ENCODE measurements at regions not wholly inside any gene's neighbourhood (a gene's known extent, or its start where the extent isn't known, plus 50 kb on each side); places are given as distances from the start of the nearest gene placed in this dataset.

GRCh38 chr18:71707400-71707799, 836.7 kb downstream of the CBLN2 start:
- 100% methylated on average over 1 of the region's 1 CpG for WGBS (ENCODE audit: insufficient coverage)
- Histone ChIP-seq H3K27ac (ENCODE audit: insufficient read depth in 1 of 2, low read depth in 1 of 2, low read length in 2 of 2, poor library complexity in 1 of 2, severe bottlenecking in 2 of 2) (no peak overlapping the region), H3K27me3 (replicated peaks in 2 of 5; ENCODE audit: control insufficient read depth in 4 of 5, insufficient read depth in 5 of 5, low read length in 4 of 5) (no peaks in the 10 kb centered on the region), H3K9me3 (ENCODE audit: control extremely low read depth in 1 of 5, control insufficient read depth in 4 of 5, insufficient read depth in 2 of 5, low read depth in 1 of 5, low read length in 4 of 5) (no peaks in the 10 kb centered on the region), H3K36me3 (ENCODE audit: control insufficient read depth in 4 of 4, insufficient read depth in 4 of 4, low read length in 3 of 4) (no peaks in the 10 kb centered on the region), H3K4me1 (ENCODE audit: control extremely low read depth in 1 of 4, control insufficient read depth in 4 of 4, insufficient read depth in 4 of 4, low read length in 3 of 4) (no peaks in the 10 kb centered on the region), H3K4me3 (ENCODE audit: control insufficient read depth in 1 of 7, extremely low read depth in 1 of 7, insufficient read depth in 4 of 7, low read depth in 2 of 7, low read length in 6 of 7) (no peak overlapping the region)
- ChIA-PET POLR2A (no interaction called here), CTCF (no interaction called here)
- DNase-seq: no peak

- H3K4me1 ChIP-seq (ENCODE audit: control extremely low read depth in 1 of 4, control insufficient read depth in 4 of 4, insufficient read depth in 4 of 4, low read length in 3 of 4): no peaks in the 10 kb centered on the region
- H3K4me3 ChIP-seq (ENCODE audit: control insufficient read depth in 1 of 7, extremely low read depth in 1 of 7, insufficient read depth in 4 of 7, low read depth in 2 of 7, low read length in 6 of 7): no peak overlapping the region
- CTCF ChIA-PET: no interaction called here
- no peaks in the 10 kb centered on the region for H3K36me3 ChIP-seq (ENCODE audit: control insufficient read depth in 4 of 4, insufficient read depth in 4 of 4, low read length in 3 of 4)
- H3K9me3 ChIP-seq (ENCODE audit: control extremely low read depth in 1 of 5, control insufficient read depth in 4 of 5, insufficient read depth in 2 of 5, low read depth in 1 of 5, low read length in 4 of 5): no peaks in the 10 kb centered on the region
- POLR2A ChIA-PET: no interaction called here
- H3K27me3 ChIP-seq (replicated peaks in 2 of 5; ENCODE audit: control insufficient read depth in 4 of 5, insufficient read depth in 5 of 5, low read length in 4 of 5): no peaks in the 10 kb centered on the region
- no peak for DNase-seq
- no peak overlapping the region for H3K27ac ChIP-seq (ENCODE audit: insufficient read depth in 1 of 2, low read depth in 1 of 2, low read length in 2 of 2, poor library complexity in 1 of 2, severe bottlenecking in 2 of 2)
- WGBS (ENCODE audit: insufficient coverage): no CpG with 5 or more reads among the region's 2 CpGs
Measured at GRCh38 chr18:71689416-71690160, 854.6 kb downstream of the CBLN2 start.

- CTCF ChIA-PET: no interaction called here
- POLR2A ChIA-PET: no interaction called here
- WGBS (ENCODE audit: insufficient coverage): no CpG with 5 or more reads among the region's 5 CpGs
- no peak for DNase-seq
- H3K36me3 ChIP-seq (ENCODE audit: control insufficient read depth in 4 of 4, insufficient read depth in 4 of 4, low read length in 3 of 4): no peaks in the 10 kb centered on the region
- H3K4me1 ChIP-seq (ENCODE audit: control extremely low read depth in 1 of 4, control insufficient read depth in 4 of 4, insufficient read depth in 4 of 4, low read length in 3 of 4): no peaks in the 10 kb centered on the region
- no peaks in the 10 kb centered on the region for H3K27me3 ChIP-seq (replicated peaks in 2 of 5; ENCODE audit: control insufficient read depth in 4 of 5, insufficient read depth in 5 of 5, low read length in 4 of 5)
- no peak overlapping the region for H3K27ac ChIP-seq (ENCODE audit: insufficient read depth in 1 of 2, low read depth in 1 of 2, low read length in 2 of 2, poor library complexity in 1 of 2, severe bottlenecking in 2 of 2)
- H3K9me3 ChIP-seq (ENCODE audit: control extremely low read depth in 1 of 5, control insufficient read depth in 4 of 5, insufficient read depth in 2 of 5, low read depth in 1 of 5, low read length in 4 of 5): no peaks in the 10 kb centered on the region
- H3K4me3 ChIP-seq (ENCODE audit: control insufficient read depth in 1 of 7, extremely low read depth in 1 of 7, insufficient read depth in 4 of 7, low read depth in 2 of 7, low read length in 6 of 7): no peak overlapping the region
Measured at GRCh38 chr18:71682591-71682990, 861.6 kb downstream of the CBLN2 start.

- Histone ChIP-seq H3K36me3 (ENCODE audit: control insufficient read depth in 4 of 4, insufficient read depth in 4 of 4, low read length in 3 of 4) (no peaks in the 10 kb centered on the region), H3K27me3 (replicated peaks in 2 of 5; ENCODE audit: control insufficient read depth in 4 of 5, insufficient read depth in 5 of 5, low read length in 4 of 5) (no peaks in the 10 kb centered on the region), H3K27ac (ENCODE audit: insufficient read depth in 1 of 2, low read depth in 1 of 2, low read length in 2 of 2, poor library complexity in 1 of 2, severe bottlenecking in 2 of 2) (no peak overlapping the region), H3K4me3 (ENCODE audit: control insufficient read depth in 1 of 7, extremely low read depth in 1 of 7, insufficient read depth in 4 of 7, low read depth in 2 of 7, low read length in 6 of 7) (no peak overlapping the region), H3K4me1 (ENCODE audit: control extremely low read depth in 1 of 4, control insufficient read depth in 4 of 4, insufficient read depth in 4 of 4, low read length in 3 of 4) (no peaks in the 10 kb centered on the region), H3K9me3 (ENCODE audit: control extremely low read depth in 1 of 5, control insufficient read depth in 4 of 5, insufficient read depth in 2 of 5, low read depth in 1 of 5, low read length in 4 of 5) (no peaks in the 10 kb centered on the region)
- no CpG with 5 or more reads among the region's 2 CpGs for WGBS (ENCODE audit: insufficient coverage)
- ChIA-PET POLR2A (no interaction called here), CTCF (no interaction called here)
- DNase-seq: no peak
Measured at GRCh38 chr18:71678144-71678543, 866.0 kb downstream of the CBLN2 start.

GRCh38 chr18:71673954-71674353, 870.2 kb downstream of the CBLN2 start:
- Histone ChIP-seq H3K36me3 (ENCODE audit: control insufficient read depth in 4 of 4, insufficient read depth in 4 of 4, low read length in 3 of 4) (no peaks in the 10 kb centered on the region), H3K27me3 (replicated peaks in 2 of 5; ENCODE audit: control insufficient read depth in 4 of 5, insufficient read depth in 5 of 5, low read length in 4 of 5) (no peaks in the 10 kb centered on the region), H3K27ac (ENCODE audit: insufficient read depth in 1 of 2, low read depth in 1 of 2, low read length in 2 of 2, poor library complexity in 1 of 2, severe bottlenecking in 2 of 2) (no peak overlapping the region), H3K9me3 (ENCODE audit: control extremely low read depth in 1 of 5, control insufficient read depth in 4 of 5, insufficient read depth in 2 of 5, low read depth in 1 of 5, low read length in 4 of 5) (no peaks in the 10 kb centered on the region), H3K4me3 (ENCODE audit: control insufficient read depth in 1 of 7, extremely low read depth in 1 of 7, insufficient read depth in 4 of 7, low read depth in 2 of 7, low read length in 6 of 7) (no peak overlapping the region), H3K4me1 (ENCODE audit: control extremely low read depth in 1 of 4, control insufficient read depth in 4 of 4, insufficient read depth in 4 of 4, low read length in 3 of 4) (no peaks in the 10 kb centered on the region)
- POLR2A ChIA-PET: no interaction called here
- CTCF ChIA-PET: no interaction called here
- 97% methylated on average over 7 of the region's 10 CpGs for WGBS (ENCODE audit: insufficient coverage)
- DNase-seq: no peak

- no peaks in the 10 kb centered on the region for H3K4me1 ChIP-seq (ENCODE audit: control extremely low read depth in 1 of 4, control insufficient read depth in 4 of 4, insufficient read depth in 4 of 4, low read length in 3 of 4)
- no peaks in the 10 kb centered on the region for H3K9me3 ChIP-seq (ENCODE audit: control extremely low read depth in 1 of 5, control insufficient read depth in 4 of 5, insufficient read depth in 2 of 5, low read depth in 1 of 5, low read length in 4 of 5)
- ChIA-PET POLR2A (no interaction called here), CTCF (no interaction called here)
- H3K27ac ChIP-seq (ENCODE audit: insufficient read depth in 1 of 2, low read depth in 1 of 2, low read length in 2 of 2, poor library complexity in 1 of 2, severe bottlenecking in 2 of 2): no peak overlapping the region
- H3K4me3 ChIP-seq (ENCODE audit: control insufficient read depth in 1 of 7, extremely low read depth in 1 of 7, insufficient read depth in 4 of 7, low read depth in 2 of 7, low read length in 6 of 7): no peak overlapping the region
- 96% methylated on average over 4 of the region's 5 CpGs for WGBS (ENCODE audit: insufficient coverage)
- no peak for DNase-seq
- no peaks in the 10 kb centered on the region for H3K27me3 ChIP-seq (replicated peaks in 2 of 5; ENCODE audit: control insufficient read depth in 4 of 5, insufficient read depth in 5 of 5, low read length in 4 of 5)
- H3K36me3 ChIP-seq (ENCODE audit: control insufficient read depth in 4 of 4, insufficient read depth in 4 of 4, low read length in 3 of 4): no peaks in the 10 kb centered on the region
Measured at GRCh38 chr18:71673498-71673897, 870.6 kb downstream of the CBLN2 start.

GRCh38 chr18:71666481-71666880, 877.7 kb downstream of the CBLN2 start:
- Histone ChIP-seq H3K9me3 (ENCODE audit: control extremely low read depth in 1 of 5, control insufficient read depth in 4 of 5, insufficient read depth in 2 of 5, low read depth in 1 of 5, low read length in 4 of 5) (no peaks in the 10 kb centered on the region), H3K36me3 (ENCODE audit: control insufficient read depth in 4 of 4, insufficient read depth in 4 of 4, low read length in 3 of 4) (no peaks in the 10 kb centered on the region), H3K4me1 (ENCODE audit: control extremely low read depth in 1 of 4, control insufficient read depth in 4 of 4, insufficient read depth in 4 of 4, low read length in 3 of 4) (no peaks in the 10 kb centered on the region), H3K27me3 (replicated peaks in 2 of 5; ENCODE audit: control insufficient read depth in 4 of 5, insufficient read depth in 5 of 5, low read length in 4 of 5) (no peaks in the 10 kb centered on the region), H3K4me3 (ENCODE audit: control insufficient read depth in 1 of 7, extremely low read depth in 1 of 7, insufficient read depth in 4 of 7, low read depth in 2 of 7, low read length in 6 of 7) (no peak overlapping the region), H3K27ac (ENCODE audit: insufficient read depth in 1 of 2, low read depth in 1 of 2, low read length in 2 of 2, poor library complexity in 1 of 2, severe bottlenecking in 2 of 2) (no peak overlapping the region)
- ChIA-PET POLR2A (no interaction called here), CTCF (no interaction called here)
- DNase-seq: no peak
- no CpG with 5 or more reads among the region's 2 CpGs for WGBS (ENCODE audit: insufficient coverage)
